ENCODE measurements at regions not wholly inside any gene's neighbourhood (a gene's known extent, or its start where the extent isn't known, plus 50 kb on each side); places are given as distances from the start of the nearest gene placed in this dataset.

DNA sequence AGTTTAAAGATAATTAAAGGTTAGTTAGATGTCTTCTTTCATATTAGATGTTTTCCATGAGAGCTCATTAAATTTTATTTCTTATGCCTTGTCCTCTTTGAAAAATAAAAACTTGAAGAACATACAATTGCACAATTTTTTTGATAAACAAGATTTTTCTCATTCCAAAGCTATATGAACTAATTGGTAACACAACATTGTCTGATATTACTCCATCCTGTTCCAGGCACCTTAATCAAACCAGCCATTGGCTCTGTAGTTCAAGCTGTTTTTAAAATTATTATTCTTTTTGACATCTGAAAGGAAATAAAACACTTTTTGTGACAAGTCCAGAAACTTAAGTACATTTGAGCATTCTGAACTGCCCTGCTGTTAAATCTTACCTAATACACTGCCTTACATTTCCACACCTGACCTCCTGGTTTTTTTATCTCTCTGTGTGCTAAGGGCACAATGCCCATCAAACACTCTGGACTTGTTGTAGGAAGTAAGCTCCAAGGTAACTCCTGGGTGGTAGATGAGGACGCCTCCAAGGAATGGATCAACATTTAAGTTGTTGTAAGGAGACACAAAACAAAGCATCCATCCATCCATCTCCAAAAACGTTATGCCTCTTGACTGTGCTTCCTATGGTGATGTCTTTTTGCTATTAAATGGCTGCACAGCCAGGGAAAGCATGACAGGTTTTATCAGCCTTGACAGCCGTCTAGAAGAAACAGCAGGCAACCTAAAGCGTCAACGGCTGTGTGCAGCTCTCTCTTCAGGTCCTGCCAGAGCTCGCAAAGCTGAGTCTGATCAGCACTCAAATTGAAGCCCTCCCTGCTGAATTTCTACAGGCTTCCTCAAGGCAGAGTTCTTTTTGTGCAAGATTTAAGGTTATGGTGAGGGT, 449.9 kb upstream of the FLRT2 start:
- POLR2A ChIA-PET: interaction anchor here (0.9 kb wide), 1 partner anchor 230 kb away, joined by 3 read pairs; no protein-coding TSS in a partner anchor
- TF ChIP-seq NFRKB (IDR thresholded peaks at IDR 0.05) (no peak), FOXM1 (IDR thresholded peaks at IDR 0.05; ENCODE audit: borderline replicate concordance) (no peak), SUZ12 (IDR thresholded peaks at IDR 0.05) (no peak), ELF4 (IDR thresholded peaks at IDR 0.05) (no peak), HDGF (IDR thresholded peaks at IDR 0.05; ENCODE audit: borderline replicate concordance) (no peak), ARNT (IDR thresholded peaks at IDR 0.05) (no peak), CTBP1 (IDR thresholded peaks at IDR 0.05; ENCODE audit: borderline replicate concordance) (no peak), FOXK2 (IDR thresholded peaks at IDR 0.05) (no peak), SP1 (IDR thresholded peaks at IDR 0.05) (no peak), LEF1 (IDR thresholded peaks at IDR 0.05; ENCODE audit: borderline replicate concordance) (no peak), BHLHE40 (IDR thresholded peaks at IDR 0.05; ENCODE audit: borderline replicate concordance) (no peak), L3MBTL2 (conservative IDR thresholded peaks at IDR 0.05) (no peak), TARDBP (IDR thresholded peaks at IDR 0.05) (no peak), ZNF384 (IDR thresholded peaks at IDR 0.05) (no peak), FOXA1 (IDR thresholded peaks at IDR 0.05) (no peak)
- TF ChIP-seq, protein P1, sequence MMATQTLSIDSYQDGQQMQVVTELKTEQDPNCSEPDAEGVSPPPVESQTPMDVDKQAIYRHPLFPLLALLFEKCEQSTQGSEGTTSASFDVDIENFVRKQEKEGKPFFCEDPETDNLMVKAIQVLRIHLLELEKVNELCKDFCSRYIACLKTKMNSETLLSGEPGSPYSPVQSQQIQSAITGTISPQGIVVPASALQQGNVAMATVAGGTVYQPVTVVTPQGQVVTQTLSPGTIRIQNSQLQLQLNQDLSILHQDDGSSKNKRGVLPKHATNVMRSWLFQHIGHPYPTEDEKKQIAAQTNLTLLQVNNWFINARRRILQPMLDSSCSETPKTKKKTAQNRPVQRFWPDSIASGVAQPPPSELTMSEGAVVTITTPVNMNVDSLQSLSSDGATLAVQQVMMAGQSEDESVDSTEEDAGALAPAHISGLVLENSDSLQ (IDR thresholded peaks at IDR 0.05): no peak
- no peak for DNase-seq (ENCODE audit: extremely low spot score)
- CTCF ChIA-PET: no interaction called here

DNA sequence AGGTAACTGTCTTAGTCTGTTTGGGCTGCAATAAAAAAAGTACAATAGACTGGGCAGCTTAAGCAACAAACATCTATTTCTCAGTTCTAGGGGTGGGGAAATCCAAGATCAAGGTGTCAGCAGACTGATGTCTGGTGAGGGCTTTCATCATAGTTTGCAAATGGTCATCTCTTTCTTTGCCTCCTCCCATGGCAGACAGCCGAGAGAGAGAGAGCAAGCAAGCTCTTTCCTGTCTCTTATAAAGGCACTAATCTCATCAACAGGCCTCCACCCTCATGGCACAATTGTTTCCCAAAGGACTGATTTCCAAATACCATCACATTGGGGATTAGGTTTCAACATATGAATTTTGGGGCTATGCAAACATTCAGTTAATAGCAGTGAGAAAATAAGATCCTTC, 445.6 kb upstream of the FLRT2 start:
- ChIA-PET POLR2A (no interaction called here), CTCF (no interaction called here)
- no peak for DNase-seq (ENCODE audit: extremely low spot score)
- TF ChIP-seq CTBP1 (IDR thresholded peaks at IDR 0.05; ENCODE audit: borderline replicate concordance) (no peak), NFRKB (IDR thresholded peaks at IDR 0.05) (no peak), ZNF384 (IDR thresholded peaks at IDR 0.05) (no peak), HDGF (IDR thresholded peaks at IDR 0.05; ENCODE audit: borderline replicate concordance) (no peak), BHLHE40 (IDR thresholded peaks at IDR 0.05; ENCODE audit: borderline replicate concordance) (no peak), TARDBP (IDR thresholded peaks at IDR 0.05) (no peak), FOXM1 (IDR thresholded peaks at IDR 0.05; ENCODE audit: borderline replicate concordance) (no peak)

DNA sequence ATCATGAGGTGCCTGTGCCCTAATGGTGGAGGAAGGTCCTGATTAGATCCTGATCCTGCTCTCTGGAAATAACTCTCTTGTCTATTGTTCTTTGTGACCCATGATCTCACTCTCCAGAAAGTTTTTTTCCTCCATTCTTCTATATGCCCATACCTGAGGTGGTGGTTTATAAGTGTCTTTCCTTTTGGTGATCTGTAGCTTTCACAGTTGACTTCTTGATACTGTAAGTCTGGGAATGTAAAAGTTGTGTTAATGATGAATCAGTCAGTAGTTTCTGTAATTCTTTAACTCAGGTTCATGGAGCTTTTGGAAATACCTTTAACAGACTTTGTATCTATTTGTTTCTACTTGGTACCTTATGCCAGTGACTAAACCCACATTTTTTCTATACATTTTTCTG, 444.0 kb upstream of the FLRT2 start:
- no peak for DNase-seq (ENCODE audit: extremely low spot score)
- POLR2A ChIA-PET: no interaction called here
- CTCF ChIA-PET: no interaction called here
- TF ChIP-seq, protein P1 (IDR thresholded peaks at IDR 0.05): no peak
- TF ChIP-seq TARDBP (IDR thresholded peaks at IDR 0.05): no peak
- no peak for TF ChIP-seq L3MBTL2 (conservative IDR thresholded peaks at IDR 0.05)
- no peak for TF ChIP-seq ARNT (IDR thresholded peaks at IDR 0.05)
- TF ChIP-seq CTBP1 (IDR thresholded peaks at IDR 0.05; ENCODE audit: borderline replicate concordance): no peak

DNA sequence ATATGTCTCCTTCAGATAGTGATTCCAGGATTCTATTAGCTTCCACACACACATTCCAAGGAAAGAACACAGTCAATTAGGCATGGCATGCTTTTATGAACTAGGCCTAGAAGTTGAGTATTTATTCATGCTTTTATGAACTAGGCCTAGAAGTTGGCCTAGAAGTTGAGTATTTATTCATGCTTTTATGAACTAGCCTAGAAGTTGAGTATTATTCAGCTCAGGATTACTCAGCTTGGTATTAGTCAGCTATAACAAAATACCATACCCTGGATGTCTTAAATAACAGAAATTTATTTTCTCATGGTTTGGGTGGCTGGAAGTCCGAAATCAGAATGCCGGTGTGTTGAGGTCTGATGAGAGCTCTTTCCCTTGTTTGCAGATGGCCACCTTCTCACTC, 442.7 kb upstream of the FLRT2 start:
- ChIA-PET POLR2A (no interaction called here), CTCF (no interaction called here)
- DNase-seq (ENCODE audit: extremely low spot score): no peak
- no peak for TF ChIP-seq ELF4 (IDR thresholded peaks at IDR 0.05)
- no peak for TF ChIP-seq FOXK2 (IDR thresholded peaks at IDR 0.05)
- TF ChIP-seq SUZ12 (IDR thresholded peaks at IDR 0.05): no peak
- no peak for TF ChIP-seq FOXM1 (IDR thresholded peaks at IDR 0.05; ENCODE audit: borderline replicate concordance)
- no peak for TF ChIP-seq SP1 (IDR thresholded peaks at IDR 0.05)
- TF ChIP-seq NFRKB (IDR thresholded peaks at IDR 0.05): no peak
- no peak for TF ChIP-seq CTBP1 (IDR thresholded peaks at IDR 0.05; ENCODE audit: borderline replicate concordance)
- no peak for TF ChIP-seq ZNF384 (IDR thresholded peaks at IDR 0.05)
- TF ChIP-seq TARDBP (IDR thresholded peaks at IDR 0.05): no peak
- no peak for TF ChIP-seq BHLHE40 (IDR thresholded peaks at IDR 0.05; ENCODE audit: borderline replicate concordance)
- no peak for TF ChIP-seq L3MBTL2 (conservative IDR thresholded peaks at IDR 0.05)
- TF ChIP-seq ARNT (IDR thresholded peaks at IDR 0.05): no peak
- TF ChIP-seq, protein P1 (IDR thresholded peaks at IDR 0.05): no peak
- TF ChIP-seq FOXA1 (IDR thresholded peaks at IDR 0.05): no peak
- no peak for TF ChIP-seq HDGF (IDR thresholded peaks at IDR 0.05; ENCODE audit: borderline replicate concordance)

DNA sequence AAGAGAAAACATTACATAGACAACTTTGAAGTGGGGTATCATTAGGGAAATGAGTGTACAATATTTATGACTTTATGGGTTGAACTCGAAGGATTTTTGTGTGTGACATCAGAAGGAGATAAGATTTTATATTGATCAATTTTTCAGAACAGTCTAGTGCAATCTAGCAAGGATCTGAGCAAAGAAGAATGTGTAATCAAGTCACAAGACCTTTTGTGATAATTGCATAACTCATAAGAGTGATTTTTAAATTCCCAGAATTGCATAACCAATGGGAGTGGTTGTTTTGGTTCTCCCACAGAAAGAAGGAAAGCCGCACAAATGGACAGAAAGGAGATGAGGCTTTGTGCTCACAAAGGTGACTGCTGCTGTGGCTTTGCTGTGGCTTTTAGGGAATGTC, 441.8 kb upstream of the FLRT2 start:
- CTCF ChIA-PET: no interaction called here
- TF ChIP-seq SUZ12 (IDR thresholded peaks at IDR 0.05) (no peak), CTBP1 (IDR thresholded peaks at IDR 0.05; ENCODE audit: borderline replicate concordance) (no peak), ARNT (IDR thresholded peaks at IDR 0.05) (no peak), SP1 (IDR thresholded peaks at IDR 0.05) (no peak), LEF1 (IDR thresholded peaks at IDR 0.05; ENCODE audit: borderline replicate concordance) (no peak), L3MBTL2 (conservative IDR thresholded peaks at IDR 0.05) (no peak), ELF4 (IDR thresholded peaks at IDR 0.05) (no peak), FOXK2 (IDR thresholded peaks at IDR 0.05) (no peak), ZNF384 (IDR thresholded peaks at IDR 0.05) (no peak), BHLHE40 (IDR thresholded peaks at IDR 0.05; ENCODE audit: borderline replicate concordance) (no peak), TARDBP (IDR thresholded peaks at IDR 0.05) (no peak), HDGF (IDR thresholded peaks at IDR 0.05; ENCODE audit: borderline replicate concordance) (no peak), FOXA1 (IDR thresholded peaks at IDR 0.05) (no peak), NFRKB (IDR thresholded peaks at IDR 0.05) (no peak), FOXM1 (IDR thresholded peaks at IDR 0.05; ENCODE audit: borderline replicate concordance) (no peak)
- TF ChIP-seq, protein P1 (IDR thresholded peaks at IDR 0.05): no peak
- POLR2A ChIA-PET: no interaction called here
- no peak for DNase-seq (ENCODE audit: extremely low spot score)
